Sigmoid colon (tissue), 4 donors: ENCODE measurements at regions not wholly inside any gene's neighbourhood (a gene's known extent, or its start where the extent isn't known, plus 50 kb on each side); places are given as distances from the start of the nearest gene placed in this dataset.
"Not testable (repeated sequence)": the region's sequence is repeated elsewhere in the genome, so short reads cannot be mapped to it uniquely, and the experiment has no call there.

Experiments used
- POLR2A ChIP-seq, 2 donors: fragments of 450-650 bp; IDR thresholded peaks; one replicate each; pipeline ENCODE4 v1.6.1; 2016; ENCODE audit warnings: antibody characterized with exemption in 2 of 2, mild to moderate bottlenecking in 2 of 2, moderate library complexity in 2 of 2
- POLR2AphosphoS5 ChIP-seq, 4 donors: sonication (generic); formaldehyde crosslinking; IDR thresholded peaks; one replicate each; pipeline ENCODE4 v1.6.1; 2017; ENCODE audit warnings: antibody characterized with exemption in 4 of 4
- TF ChIP-seq, protein P1 (sequence below), 4 experiments: fragments of 450-650 bp in 3 of 4; fragments of 200-600 bp in 1 of 4; IDR thresholded peaks; one replicate each; pipeline ENCODE4 v1.5.1; 2016 to 2019; ENCODE audit warnings: antibody characterized with exemption in 4 of 4, mild to moderate bottlenecking in 3 of 4, moderate library complexity in 2 of 4

DNA sequence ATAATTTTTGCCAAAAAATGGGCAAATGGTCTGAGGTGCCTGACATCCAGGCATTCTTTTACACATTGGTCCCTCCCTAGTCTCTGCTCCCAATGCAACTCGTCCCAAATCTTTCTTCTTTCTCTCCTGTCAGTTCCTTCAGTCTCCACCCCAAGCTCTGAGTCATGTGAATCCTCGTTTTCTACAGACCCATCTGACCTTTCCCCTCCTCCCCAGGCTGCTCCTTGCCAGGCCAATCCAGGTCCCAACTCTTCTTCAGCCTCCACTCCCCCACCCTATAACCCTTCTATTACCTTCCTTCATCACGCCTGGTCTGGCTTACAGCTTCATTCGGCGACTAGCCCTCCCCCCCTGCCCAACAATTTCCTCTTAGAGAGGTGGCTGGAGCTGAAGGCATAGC, 55.3 kb downstream of the BBS10 start:
- TF ChIP-seq, protein P1, sequence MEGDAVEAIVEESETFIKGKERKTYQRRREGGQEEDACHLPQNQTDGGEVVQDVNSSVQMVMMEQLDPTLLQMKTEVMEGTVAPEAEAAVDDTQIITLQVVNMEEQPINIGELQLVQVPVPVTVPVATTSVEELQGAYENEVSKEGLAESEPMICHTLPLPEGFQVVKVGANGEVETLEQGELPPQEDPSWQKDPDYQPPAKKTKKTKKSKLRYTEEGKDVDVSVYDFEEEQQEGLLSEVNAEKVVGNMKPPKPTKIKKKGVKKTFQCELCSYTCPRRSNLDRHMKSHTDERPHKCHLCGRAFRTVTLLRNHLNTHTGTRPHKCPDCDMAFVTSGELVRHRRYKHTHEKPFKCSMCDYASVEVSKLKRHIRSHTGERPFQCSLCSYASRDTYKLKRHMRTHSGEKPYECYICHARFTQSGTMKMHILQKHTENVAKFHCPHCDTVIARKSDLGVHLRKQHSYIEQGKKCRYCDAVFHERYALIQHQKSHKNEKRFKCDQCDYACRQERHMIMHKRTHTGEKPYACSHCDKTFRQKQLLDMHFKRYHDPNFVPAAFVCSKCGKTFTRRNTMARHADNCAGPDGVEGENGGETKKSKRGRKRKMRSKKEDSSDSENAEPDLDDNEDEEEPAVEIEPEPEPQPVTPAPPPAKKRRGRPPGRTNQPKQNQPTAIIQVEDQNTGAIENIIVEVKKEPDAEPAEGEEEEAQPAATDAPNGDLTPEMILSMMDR (IDR thresholded peaks at IDR 0.05), result not testable (repeated sequence)
- not testable (repeated sequence) for TF ChIP-seq POLR2A, POLR2AphosphoS5 (IDR thresholded peaks at IDR 0.05)
